ENCODE measurements at regions not wholly inside any gene's neighbourhood (a gene's known extent, or its start where the extent isn't known, plus 50 kb on each side); places are given as distances from the start of the nearest gene placed in this dataset.

GRCh38 chr6:131510094-131510493, 62.9 kb upstream of the ARG1 start:
- DNase-seq: no peak

- no peak for DNase-seq
These were observed 62.4 kb upstream of the ARG1 start for GRCh38 chr6:131510591-131510990.

- peak; percentile 33 for DNase-seq
These were observed 53.2 kb upstream of the ARG1 start for GRCh38 chr6:131519670-131520436.

Measured in NCI-H345 (cell line).